IMR-90 (cell line): ENCODE measurements at regions not wholly inside any gene's neighbourhood (a gene's known extent, or its start where the extent isn't known, plus 50 kb on each side); places are given as distances from the start of the nearest gene placed in this dataset.

ENCODE experiments used
- ATAC-seq: fragments of 200-7000 bp; cut with Tn5 transposase; 2 replicates; pipeline ENCODE4 v1.9.1; 2020; ENCODE audit warnings: low read depth, mild to moderate bottlenecking, moderate library complexity
- BruUV-seq: library from RNA; stranded (reverse); fragments of 400-500 nt; replicated peaks from 2 replicates; lab custom pipeline; 2021; lab: Mats Ljungman, UMichigan
- CTCF ChIA-PET: fragments of 300-600 bp; formaldehyde crosslinking; extraction: SDS; loops from one replicate; lab custom pipeline; 2021; ENCODE audit warnings: antibody characterized with exemption; lab: Yijun Ruan, JAX
- POLR2A ChIA-PET: fragments of 300-600 bp; sonication (Branson Sonifier 250); formaldehyde crosslinking; loops from one replicate; lab custom pipeline; 2022; ENCODE audit warnings: antibody characterized with exemption; ENCODE audit not compliant: unreplicated experiment; lab: Charles Lee
- DNase-seq: peaks from one replicate; pipeline ENCODE4 v3.0.0; 2013
- H2AFZ ChIP-seq: replicated peaks from 2 replicates; pipeline ENCODE3; 2013; ENCODE audit warnings: low read length, mild to moderate bottlenecking; ENCODE audit not compliant: poor library complexity
- H2AK5ac ChIP-seq: 2 replicates; pipeline ENCODE4 v1.6.1; 2013; ENCODE audit warnings: low read depth, low read length, inconsistent platforms
- H2AK9ac ChIP-seq: replicated peaks from 2 replicates; pipeline ENCODE3; 2013; ENCODE audit warnings: mild to moderate bottlenecking, low read depth, low read length, moderate library complexity; ENCODE audit not compliant: poor library complexity
- H2BK120ac ChIP-seq: 2 replicates; pipeline ENCODE4 v1.6.1; 2013; ENCODE audit warnings: low read depth, low read length, inconsistent platforms
- H2BK15ac ChIP-seq: 3 replicates; pipeline ENCODE4 v1.6.1; 2013; ENCODE audit warnings: low read depth, low read length, inconsistent platforms
- H2BK20ac ChIP-seq: 2 replicates; pipeline ENCODE4 v1.6.1; 2013; ENCODE audit warnings: low read depth, mild to moderate bottlenecking, inconsistent platforms, low read length, moderate library complexity
- H2BK5ac ChIP-seq: 2 replicates; pipeline ENCODE4 v1.6.1; 2013; ENCODE audit warnings: mild to moderate bottlenecking, low read depth, low read length, inconsistent platforms; ENCODE audit not compliant: poor library complexity, severe bottlenecking
- H3K14ac ChIP-seq: replicated peaks from 2 replicates; pipeline ENCODE4 v1.6.1; 2013; ENCODE audit warnings: low read depth, low read length, inconsistent platforms
- H3K18ac ChIP-seq: 2 replicates; pipeline ENCODE4 v1.6.1; 2013; ENCODE audit warnings: low read depth, low read length, control low read depth
- H3K23ac ChIP-seq: 2 replicates; pipeline ENCODE4 v1.6.1; 2013; ENCODE audit warnings: low read depth, low read length, inconsistent platforms
- H3K27ac ChIP-seq: 2 replicates; pipeline ENCODE4 v1.5.1; 2013; ENCODE audit warnings: mild to moderate bottlenecking, control low read depth, low read length; ENCODE audit not compliant: insufficient read depth
- H3K27me3 ChIP-seq: 2 replicates; pipeline ENCODE4 v1.6.1; 2013; ENCODE audit warnings: low read length; ENCODE audit not compliant: control insufficient read depth, insufficient read depth
- H3K36me3 ChIP-seq: 2 replicates; pipeline ENCODE4 v1.6.1; 2013; ENCODE audit warnings: low read length, mixed read lengths; ENCODE audit not compliant: control insufficient read depth, insufficient read depth
- H3K4ac ChIP-seq: 2 replicates; pipeline ENCODE4 v1.6.1; 2013; ENCODE audit warnings: low read depth, low read length, inconsistent platforms
- H3K4me1 ChIP-seq: 2 replicates; pipeline ENCODE4 v1.6.1; 2013; ENCODE audit warnings: low read length, mixed read lengths; ENCODE audit not compliant: control insufficient read depth, insufficient read depth
- H3K4me2 ChIP-seq: 2 replicates; pipeline ENCODE4 v1.6.1; 2013; ENCODE audit warnings: low read depth, mild to moderate bottlenecking, control low read depth, low read length, moderate library complexity
- H3K4me3 ChIP-seq: 2 replicates; pipeline ENCODE4 v1.5.1; 2013; ENCODE audit warnings: low read depth, mild to moderate bottlenecking, control low read depth, low read length, moderate library complexity; ENCODE audit not compliant: insufficient read depth
- H3K56ac ChIP-seq: 2 replicates; pipeline ENCODE4 v1.6.1; 2013; ENCODE audit warnings: low read length, inconsistent platforms; ENCODE audit not compliant: insufficient read depth; ENCODE audit errors: extremely low read depth
- H3K79me1 ChIP-seq, 2 experiments: 2 replicates each; pipeline ENCODE4 v1.6.1; 2013; ENCODE audit warnings: low read length in 2 of 2, inconsistent platforms in 1 of 2, low read depth in 1 of 2
- H3K9ac ChIP-seq: 2 replicates; pipeline ENCODE4 v1.6.1; 2013; ENCODE audit warnings: low read depth, low read length, control low read depth
- H3K9me1 ChIP-seq: 2 replicates; pipeline ENCODE4 v1.6.1; 2013; ENCODE audit warnings: low read length, inconsistent platforms; ENCODE audit not compliant: insufficient read depth
- H3K9me3 ChIP-seq: 2 replicates; pipeline ENCODE4 v1.6.1; 2013; ENCODE audit warnings: low read length; ENCODE audit not compliant: control insufficient read depth, insufficient read depth
- H4K20me1 ChIP-seq: 2 replicates; pipeline ENCODE4 v1.6.1; 2013; ENCODE audit warnings: low read length, inconsistent platforms; ENCODE audit not compliant: insufficient read depth
- H4K5ac ChIP-seq: 2 replicates; pipeline ENCODE4 v1.6.1; 2013; ENCODE audit warnings: mild to moderate bottlenecking, low read depth, low read length, control low read depth
- H4K8ac ChIP-seq, 2 experiments: 2 replicates each; pipeline ENCODE4 v1.6.1; 2013; ENCODE audit warnings: low read depth in 2 of 2, low read length in 2 of 2, control low read depth in 1 of 2, inconsistent platforms in 1 of 2
- H4K91ac ChIP-seq: 2 replicates; pipeline ENCODE4 v1.6.1; 2013; ENCODE audit warnings: low read depth, low read length, inconsistent platforms; ENCODE audit not compliant: insufficient read depth
- CHD1 ChIP-seq: IDR thresholded peaks from 2 replicates; pipeline ENCODE4 v1.6.1; 2012; ENCODE audit warnings: low read depth, low read length, improper control_type of control experiment
- FOS ChIP-seq: fragments of 150-350 bp; IDR thresholded peaks from 2 replicates; pipeline ENCODE4 v1.6.1; 2016; ENCODE audit warnings: low read depth, low read length
- MAFK ChIP-seq: IDR thresholded peaks from 2 replicates; pipeline ENCODE4 v1.6.1; 2012; ENCODE audit warnings: low read depth, low read length, improper control_type of control experiment
- MXI1 ChIP-seq: IDR thresholded peaks from 2 replicates; pipeline ENCODE4 v1.6.1; 2012; ENCODE audit warnings: low read depth, mild to moderate bottlenecking, low read length, moderate library complexity, borderline replicate concordance
- RAD21 ChIP-seq: IDR thresholded peaks from 2 replicates; pipeline ENCODE4 v1.6.1; 2012; ENCODE audit warnings: low read length, improper control_type of control experiment
- RCOR1 ChIP-seq: IDR thresholded peaks from 2 replicates; pipeline ENCODE4 v1.6.1; 2012; ENCODE audit warnings: mild to moderate bottlenecking, low read length, improper control_type of control experiment; ENCODE audit not compliant: insufficient replicate concordance
- SMC3 ChIP-seq: fragments of 150-350 bp; IDR thresholded peaks from 2 replicates; pipeline ENCODE4 v1.6.1; 2016; ENCODE audit warnings: low read depth, mild to moderate bottlenecking, antibody characterized with exemption, low read length, moderate library complexity
- WGBS, 2 experiments: methylation state at CpG; one replicate each; pipeline versions ENCODE4 v1.1.5 to v1.1.7; 2013; ENCODE audit warnings: missing lambda C conversion rate in 2 of 2; ENCODE audit not compliant: insufficient read length in 1 of 2; ENCODE audit errors: extremely low coverage in 2 of 2; 5-methylcytosine and 5-hydroxymethylcytosine counted together
- dilution Hi-C: fragments of 300-500 bp; cut with HindIII; formaldehyde crosslinking; loops from one replicate; pipeline ENCODE4 v1.14.3; 2018; ENCODE audit warnings: low sequenced_read_pairs; ENCODE audit not compliant: unreplicated experiment
- in situ Hi-C: fragments of 300-500 bp; cut with MboI; formaldehyde crosslinking; loops from 3 replicates; pipeline ENCODE4 v1.14.3; 2019; ENCODE audit warnings: low sequenced_read_pairs, inconsistent platforms, mixed read lengths
- intact Hi-C: fragments of 100-400 bp; cut with micrococcal nuclease; formaldehyde crosslinking; loops from 2 replicates; pipeline ENCODE4 v1.10.0; 2022

DNA sequence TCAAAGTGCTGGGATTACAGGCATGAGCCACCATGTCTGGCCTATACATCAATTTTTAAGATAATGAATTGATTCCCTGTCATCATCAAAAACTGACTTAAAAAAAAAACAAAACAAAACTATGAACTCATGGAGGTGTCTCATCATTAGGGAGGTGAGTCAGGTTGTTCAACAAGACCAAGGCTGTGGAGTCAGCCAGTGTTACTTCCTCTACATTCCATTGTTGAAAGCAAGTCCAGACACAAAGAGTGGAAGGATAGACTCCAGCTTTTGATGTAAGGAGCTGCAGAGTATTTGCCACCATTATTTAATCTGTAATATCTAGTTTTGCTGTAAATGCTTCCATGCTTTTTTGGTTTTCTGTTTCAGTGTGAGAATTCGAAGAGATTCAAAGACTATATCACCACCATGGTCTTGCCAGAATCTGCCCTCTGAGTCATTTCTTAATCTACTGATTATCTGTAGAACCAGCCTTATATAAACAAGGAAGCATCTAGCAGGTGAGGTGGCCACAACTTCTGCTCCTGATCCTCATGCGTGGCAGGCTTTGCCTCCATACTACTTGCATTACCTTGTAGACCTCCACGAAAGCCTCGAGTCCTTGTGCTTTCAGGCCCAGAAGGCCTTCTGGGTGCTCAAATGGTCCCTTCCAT, 156.1 kb downstream of the FGF1 start:
- H3K79me1 ChIP-seq: peaks cover 0 to 3% of the 10 kb centered on the region in 2 experiments; a peak in 1 of 4 replicates
- no peaks in the 10 kb centered on the region for H3K27me3 ChIP-seq
- peaks cover 6% of the 10 kb centered on the region for H3K9me1 ChIP-seq
- intact Hi-C loops: no loop called here
- H3K4ac ChIP-seq: peak overlapping the region; percentile 42; the same call in 1 of the 2 replicates
- H3K56ac ChIP-seq: no peak overlapping the region
- no peaks in the 10 kb centered on the region for H3K9me3 ChIP-seq
- peak overlapping the region; percentile 8 for H2AK9ac ChIP-seq
- no peak overlapping the region for H2BK15ac ChIP-seq
- WGBS, 2 experiments: 90% methylated on average over 3 of the region's 4 CpGs; no CpG with 5 or more reads in 1 of the 2 experiments
- H3K4me3 ChIP-seq: no peak overlapping the region
- no peak overlapping the region for H2BK120ac ChIP-seq
- ChIA-PET POLR2A (no interaction called here), CTCF (no interaction called here)
- H3K9ac ChIP-seq: no peak overlapping the region
- H4K5ac ChIP-seq: no peak overlapping the region
- no peak overlapping the region for H3K4me2 ChIP-seq
- no peak overlapping the region for H2AFZ ChIP-seq
- in situ Hi-C loops: no loop called here
- dilution Hi-C loops: loop anchor here (25.0 kb wide), 1 partner anchor 392 kb away; no protein-coding TSS in a partner anchor
- BruUV-seq: no TSS peak
- H2BK5ac ChIP-seq: no peak overlapping the region
- H2AK5ac ChIP-seq: peak overlapping the region; percentile 2; the same call in 1 of the 2 replicates
- no peak overlapping the region; the same call in 1 of the 2 replicates for H3K27ac ChIP-seq
- peak overlapping the region in 1 of 2 experiments; percentile 4; a peak in 1 of 4 replicates for H4K8ac ChIP-seq
- ATAC-seq (peak; percentile 72), DNase-seq (peak; percentile 82)
- H4K91ac ChIP-seq: no peak overlapping the region
- TF ChIP-seq MXI1: no peak
- no peak for TF ChIP-seq RCOR1
- TF ChIP-seq SMC3: no peak
- peak; percentile 8; the same call in 1 of the 2 replicates for TF ChIP-seq FOS
- TF ChIP-seq CHD1: no peak
- TF ChIP-seq MAFK: no peak
- TF ChIP-seq RAD21: no peak
- peaks cover 4% of the 10 kb centered on the region for H3K4me1 ChIP-seq
- H3K23ac ChIP-seq: no peak overlapping the region
- H4K20me1 ChIP-seq: no peaks in the 10 kb centered on the region
- H3K18ac ChIP-seq: no peak overlapping the region; the same call in 1 of the 2 replicates
- peak overlapping the region; percentile 41 for H3K14ac ChIP-seq
- no peaks in the 10 kb centered on the region for H3K36me3 ChIP-seq
- H2BK20ac ChIP-seq: peak overlapping the region; percentile 33; the same call in 1 of the 2 replicates
